ENCODE measurements at regions not wholly inside any gene's neighbourhood (a gene's known extent, or its start where the extent isn't known, plus 50 kb on each side); places are given as distances from the start of the nearest gene placed in this dataset.

GRCh38 chr5:175798626-175799025 is 72.8 kb upstream of the CPLX2 start:
- Histone ChIP-seq H3K36me3 (ENCODE audit: low read depth) (no peaks in the 10 kb centered on the region), H3K27ac (ENCODE audit: poor library complexity, severe bottlenecking) (no peak overlapping the region), H3K27me3 (ENCODE audit: insufficient read depth, poor library complexity, severe bottlenecking) (peaks cover 31% of the 10 kb centered on the region), H3K9me3 (ENCODE audit: severe bottlenecking) (no peaks in the 10 kb centered on the region), H3K4me3 (ENCODE audit: severe bottlenecking) (no peak overlapping the region), H3K4me1 (ENCODE audit: insufficient read depth, poor library complexity, severe bottlenecking) (peaks cover 10% of the 10 kb centered on the region)
- TF ChIP-seq, protein P1, sequence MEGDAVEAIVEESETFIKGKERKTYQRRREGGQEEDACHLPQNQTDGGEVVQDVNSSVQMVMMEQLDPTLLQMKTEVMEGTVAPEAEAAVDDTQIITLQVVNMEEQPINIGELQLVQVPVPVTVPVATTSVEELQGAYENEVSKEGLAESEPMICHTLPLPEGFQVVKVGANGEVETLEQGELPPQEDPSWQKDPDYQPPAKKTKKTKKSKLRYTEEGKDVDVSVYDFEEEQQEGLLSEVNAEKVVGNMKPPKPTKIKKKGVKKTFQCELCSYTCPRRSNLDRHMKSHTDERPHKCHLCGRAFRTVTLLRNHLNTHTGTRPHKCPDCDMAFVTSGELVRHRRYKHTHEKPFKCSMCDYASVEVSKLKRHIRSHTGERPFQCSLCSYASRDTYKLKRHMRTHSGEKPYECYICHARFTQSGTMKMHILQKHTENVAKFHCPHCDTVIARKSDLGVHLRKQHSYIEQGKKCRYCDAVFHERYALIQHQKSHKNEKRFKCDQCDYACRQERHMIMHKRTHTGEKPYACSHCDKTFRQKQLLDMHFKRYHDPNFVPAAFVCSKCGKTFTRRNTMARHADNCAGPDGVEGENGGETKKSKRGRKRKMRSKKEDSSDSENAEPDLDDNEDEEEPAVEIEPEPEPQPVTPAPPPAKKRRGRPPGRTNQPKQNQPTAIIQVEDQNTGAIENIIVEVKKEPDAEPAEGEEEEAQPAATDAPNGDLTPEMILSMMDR (IDR thresholded peaks at IDR 0.05; ENCODE audit: poor library complexity, severe bottlenecking), result no peak
- ATAC-seq (ENCODE audit: low read depth), result no peak
- DNase-seq (ENCODE audit: low spot score), result no peak

GRCh38 chr5:175800656-175801081 is 70.7 kb upstream of the CPLX2 start:
- no peak overlapping the region for H3K4me3 ChIP-seq (ENCODE audit: severe bottlenecking)
- H3K4me1 ChIP-seq (ENCODE audit: insufficient read depth, poor library complexity, severe bottlenecking), result peaks cover 10% of the 10 kb centered on the region
- peaks cover 15% of the 10 kb centered on the region for H3K27me3 ChIP-seq (ENCODE audit: insufficient read depth, poor library complexity, severe bottlenecking)
- H3K9me3 ChIP-seq (ENCODE audit: severe bottlenecking), result no peaks in the 10 kb centered on the region
- peak overlapping the region; percentile 45 for H3K27ac ChIP-seq (ENCODE audit: poor library complexity, severe bottlenecking)
- ATAC-seq (ENCODE audit: low read depth) (peak; percentile 60), DNase-seq (ENCODE audit: low spot score) (no peak)
- TF ChIP-seq, protein P1 (IDR thresholded peaks at IDR 0.05; ENCODE audit: poor library complexity, severe bottlenecking), result no peak
- no peaks in the 10 kb centered on the region for H3K36me3 ChIP-seq (ENCODE audit: low read depth)

- ATAC-seq (ENCODE audit: low read depth), result peak; percentile 47; the same call in 2 of the 3 replicates
- H3K4me1 ChIP-seq (ENCODE audit: insufficient read depth, poor library complexity, severe bottlenecking), result peaks cover 10% of the 10 kb centered on the region
- TF ChIP-seq, protein P1 (IDR thresholded peaks at IDR 0.05; ENCODE audit: poor library complexity, severe bottlenecking), result no peak
- H3K27me3 ChIP-seq (ENCODE audit: insufficient read depth, poor library complexity, severe bottlenecking), result peaks cover 4% of the 10 kb centered on the region
- H3K9me3 ChIP-seq (ENCODE audit: severe bottlenecking), result no peaks in the 10 kb centered on the region
- peak overlapping the region; percentile 45 for H3K27ac ChIP-seq (ENCODE audit: poor library complexity, severe bottlenecking)
- H3K36me3 ChIP-seq (ENCODE audit: low read depth), result no peaks in the 10 kb centered on the region
- no peak overlapping the region for H3K4me3 ChIP-seq (ENCODE audit: severe bottlenecking)
- DNase-seq (ENCODE audit: low spot score), result no peak
These were observed 69.0 kb upstream of the CPLX2 start for GRCh38 chr5:175802361-175802760.

GRCh38 chr5:175803254-175803653 is 68.1 kb upstream of the CPLX2 start:
- DNase-seq (ENCODE audit: low spot score), result no peak
- no peaks in the 10 kb centered on the region for H3K27me3 ChIP-seq (ENCODE audit: insufficient read depth, poor library complexity, severe bottlenecking)
- H3K4me3 ChIP-seq (ENCODE audit: severe bottlenecking), result no peak overlapping the region
- TF ChIP-seq, protein P1 (IDR thresholded peaks at IDR 0.05; ENCODE audit: poor library complexity, severe bottlenecking), result no peak
- no peaks in the 10 kb centered on the region for H3K36me3 ChIP-seq (ENCODE audit: low read depth)
- peaks cover 10% of the 10 kb centered on the region for H3K4me1 ChIP-seq (ENCODE audit: insufficient read depth, poor library complexity, severe bottlenecking)
- H3K9me3 ChIP-seq (ENCODE audit: severe bottlenecking), result no peaks in the 10 kb centered on the region
- no peak overlapping the region for H3K27ac ChIP-seq (ENCODE audit: poor library complexity, severe bottlenecking)
- ATAC-seq (ENCODE audit: low read depth), result no peak

- TF ChIP-seq, protein P1 (IDR thresholded peaks at IDR 0.05; ENCODE audit: poor library complexity, severe bottlenecking), result no peak
- Histone ChIP-seq H3K4me3 (ENCODE audit: severe bottlenecking) (no peak overlapping the region), H3K9me3 (ENCODE audit: severe bottlenecking) (no peaks in the 10 kb centered on the region), H3K36me3 (ENCODE audit: low read depth) (no peaks in the 10 kb centered on the region), H3K27me3 (ENCODE audit: insufficient read depth, poor library complexity, severe bottlenecking) (no peaks in the 10 kb centered on the region), H3K27ac (ENCODE audit: poor library complexity, severe bottlenecking) (no peak overlapping the region), H3K4me1 (ENCODE audit: insufficient read depth, poor library complexity, severe bottlenecking) (peaks cover 10% of the 10 kb centered on the region)
- no peak for ATAC-seq (ENCODE audit: low read depth)
- no peak for DNase-seq (ENCODE audit: low spot score)
These were observed 67.5 kb upstream of the CPLX2 start for GRCh38 chr5:175803736-175804454.
